IMR-90 (cell line): ENCODE measurements at regions not wholly inside any gene's neighbourhood (a gene's known extent, or its start where the extent isn't known, plus 50 kb on each side); places are given as distances from the start of the nearest gene placed in this dataset.

Experiments used
- ATAC-seq: fragments of 200-7000 bp; cut with Tn5 transposase; 2 replicates; pipeline ENCODE4 v1.9.1; 2020; ENCODE audit warnings: low read depth, mild to moderate bottlenecking, moderate library complexity
- BruUV-seq: library from RNA; stranded (reverse); fragments of 400-500 nt; replicated peaks from 2 replicates; lab custom pipeline; 2021; lab: Mats Ljungman, UMichigan
- CTCF ChIA-PET: fragments of 300-600 bp; formaldehyde crosslinking; extraction: SDS; loops from one replicate; lab custom pipeline; 2021; ENCODE audit warnings: antibody characterized with exemption; lab: Yijun Ruan, JAX
- POLR2A ChIA-PET: fragments of 300-600 bp; sonication (Branson Sonifier 250); formaldehyde crosslinking; loops from one replicate; lab custom pipeline; 2022; ENCODE audit warnings: antibody characterized with exemption; ENCODE audit not compliant: unreplicated experiment; lab: Charles Lee
- DNase-seq: peaks from one replicate; pipeline ENCODE4 v3.0.0; 2013
- H2AFZ ChIP-seq: replicated peaks from 2 replicates; pipeline ENCODE3; 2013; ENCODE audit warnings: low read length, mild to moderate bottlenecking; ENCODE audit not compliant: poor library complexity
- H2AK5ac ChIP-seq: 2 replicates; pipeline ENCODE4 v1.6.1; 2013; ENCODE audit warnings: low read depth, low read length, inconsistent platforms
- H2AK9ac ChIP-seq: replicated peaks from 2 replicates; pipeline ENCODE3; 2013; ENCODE audit warnings: mild to moderate bottlenecking, low read depth, low read length, moderate library complexity; ENCODE audit not compliant: poor library complexity
- H2BK120ac ChIP-seq: 2 replicates; pipeline ENCODE4 v1.6.1; 2013; ENCODE audit warnings: low read depth, low read length, inconsistent platforms
- H2BK15ac ChIP-seq: 3 replicates; pipeline ENCODE4 v1.6.1; 2013; ENCODE audit warnings: low read depth, low read length, inconsistent platforms
- H2BK20ac ChIP-seq: 2 replicates; pipeline ENCODE4 v1.6.1; 2013; ENCODE audit warnings: low read depth, mild to moderate bottlenecking, inconsistent platforms, low read length, moderate library complexity
- H2BK5ac ChIP-seq: 2 replicates; pipeline ENCODE4 v1.6.1; 2013; ENCODE audit warnings: mild to moderate bottlenecking, low read depth, low read length, inconsistent platforms; ENCODE audit not compliant: poor library complexity, severe bottlenecking
- H3K14ac ChIP-seq: replicated peaks from 2 replicates; pipeline ENCODE4 v1.6.1; 2013; ENCODE audit warnings: low read depth, low read length, inconsistent platforms
- H3K18ac ChIP-seq: 2 replicates; pipeline ENCODE4 v1.6.1; 2013; ENCODE audit warnings: low read depth, low read length, control low read depth
- H3K23ac ChIP-seq: 2 replicates; pipeline ENCODE4 v1.6.1; 2013; ENCODE audit warnings: low read depth, low read length, inconsistent platforms
- H3K27ac ChIP-seq: 2 replicates; pipeline ENCODE4 v1.5.1; 2013; ENCODE audit warnings: mild to moderate bottlenecking, control low read depth, low read length; ENCODE audit not compliant: insufficient read depth
- H3K27me3 ChIP-seq: 2 replicates; pipeline ENCODE4 v1.6.1; 2013; ENCODE audit warnings: low read length; ENCODE audit not compliant: control insufficient read depth, insufficient read depth
- H3K36me3 ChIP-seq: 2 replicates; pipeline ENCODE4 v1.6.1; 2013; ENCODE audit warnings: low read length, mixed read lengths; ENCODE audit not compliant: control insufficient read depth, insufficient read depth
- H3K4ac ChIP-seq: 2 replicates; pipeline ENCODE4 v1.6.1; 2013; ENCODE audit warnings: low read depth, low read length, inconsistent platforms
- H3K4me1 ChIP-seq: 2 replicates; pipeline ENCODE4 v1.6.1; 2013; ENCODE audit warnings: low read length, mixed read lengths; ENCODE audit not compliant: control insufficient read depth, insufficient read depth
- H3K4me2 ChIP-seq: 2 replicates; pipeline ENCODE4 v1.6.1; 2013; ENCODE audit warnings: low read depth, mild to moderate bottlenecking, control low read depth, low read length, moderate library complexity
- H3K4me3 ChIP-seq: 2 replicates; pipeline ENCODE4 v1.5.1; 2013; ENCODE audit warnings: low read depth, mild to moderate bottlenecking, control low read depth, low read length, moderate library complexity; ENCODE audit not compliant: insufficient read depth
- H3K56ac ChIP-seq: 2 replicates; pipeline ENCODE4 v1.6.1; 2013; ENCODE audit warnings: low read length, inconsistent platforms; ENCODE audit not compliant: insufficient read depth; ENCODE audit errors: extremely low read depth
- H3K79me1 ChIP-seq, 2 experiments: 2 replicates each; pipeline ENCODE4 v1.6.1; 2013; ENCODE audit warnings: low read length in 2 of 2, inconsistent platforms in 1 of 2, low read depth in 1 of 2
- H3K9ac ChIP-seq: 2 replicates; pipeline ENCODE4 v1.6.1; 2013; ENCODE audit warnings: low read depth, low read length, control low read depth
- H3K9me1 ChIP-seq: 2 replicates; pipeline ENCODE4 v1.6.1; 2013; ENCODE audit warnings: low read length, inconsistent platforms; ENCODE audit not compliant: insufficient read depth
- H3K9me3 ChIP-seq: 2 replicates; pipeline ENCODE4 v1.6.1; 2013; ENCODE audit warnings: low read length; ENCODE audit not compliant: control insufficient read depth, insufficient read depth
- H4K20me1 ChIP-seq: 2 replicates; pipeline ENCODE4 v1.6.1; 2013; ENCODE audit warnings: low read length, inconsistent platforms; ENCODE audit not compliant: insufficient read depth
- H4K5ac ChIP-seq: 2 replicates; pipeline ENCODE4 v1.6.1; 2013; ENCODE audit warnings: mild to moderate bottlenecking, low read depth, low read length, control low read depth
- H4K8ac ChIP-seq, 2 experiments: 2 replicates each; pipeline ENCODE4 v1.6.1; 2013; ENCODE audit warnings: low read depth in 2 of 2, low read length in 2 of 2, control low read depth in 1 of 2, inconsistent platforms in 1 of 2
- H4K91ac ChIP-seq: 2 replicates; pipeline ENCODE4 v1.6.1; 2013; ENCODE audit warnings: low read depth, low read length, inconsistent platforms; ENCODE audit not compliant: insufficient read depth
- BHLHE40 ChIP-seq: fragments of 150-350 bp; IDR thresholded peaks from 2 replicates; pipeline ENCODE4 v1.6.1; 2016; ENCODE audit warnings: mild to moderate bottlenecking, low read depth, low read length
- CEBPB ChIP-seq: IDR thresholded peaks from 2 replicates; pipeline ENCODE4 v1.6.1; 2012; ENCODE audit warnings: low read depth, low read length, improper control_type of control experiment
- CHD1 ChIP-seq: IDR thresholded peaks from 2 replicates; pipeline ENCODE4 v1.6.1; 2012; ENCODE audit warnings: low read depth, low read length, improper control_type of control experiment
- CTCF ChIP-seq: conservative IDR thresholded peaks from 2 replicates; pipeline ENCODE4 v1.5.1; 2012; ENCODE audit warnings: mild to moderate bottlenecking, low read depth, low read length, improper control_type of control experiment
- ELK1 ChIP-seq: fragments of 150-350 bp; IDR thresholded peaks from 2 replicates; pipeline ENCODE4 v1.6.1; 2016; ENCODE audit warnings: low read depth, mild to moderate bottlenecking, low read length, moderate library complexity, borderline replicate concordance
- FOS ChIP-seq: fragments of 150-350 bp; IDR thresholded peaks from 2 replicates; pipeline ENCODE4 v1.6.1; 2016; ENCODE audit warnings: low read depth, low read length
- MAFK ChIP-seq: IDR thresholded peaks from 2 replicates; pipeline ENCODE4 v1.6.1; 2012; ENCODE audit warnings: low read depth, low read length, improper control_type of control experiment
- MAZ ChIP-seq: IDR thresholded peaks from 2 replicates; pipeline ENCODE4 v1.6.1; 2012; ENCODE audit warnings: low read depth, mild to moderate bottlenecking, low read length, improper control_type of control experiment, moderate library complexity, borderline replicate concordance
- MXI1 ChIP-seq: IDR thresholded peaks from 2 replicates; pipeline ENCODE4 v1.6.1; 2012; ENCODE audit warnings: low read depth, mild to moderate bottlenecking, low read length, moderate library complexity, borderline replicate concordance
- NFE2L2 ChIP-seq: fragments of 150-350 bp; IDR thresholded peaks from 2 replicates; pipeline ENCODE4 v1.6.1; 2016; ENCODE audit warnings: low read depth, mild to moderate bottlenecking, low read length
- RAD21 ChIP-seq: IDR thresholded peaks from 2 replicates; pipeline ENCODE4 v1.6.1; 2012; ENCODE audit warnings: low read length, improper control_type of control experiment
- RCOR1 ChIP-seq: IDR thresholded peaks from 2 replicates; pipeline ENCODE4 v1.6.1; 2012; ENCODE audit warnings: mild to moderate bottlenecking, low read length, improper control_type of control experiment; ENCODE audit not compliant: insufficient replicate concordance
- RFX5 ChIP-seq: IDR thresholded peaks from 2 replicates; pipeline ENCODE4 v1.8.0; 2012; ENCODE audit warnings: low read depth, mild to moderate bottlenecking, low read length, moderate library complexity
- SMC3 ChIP-seq: fragments of 150-350 bp; IDR thresholded peaks from 2 replicates; pipeline ENCODE4 v1.6.1; 2016; ENCODE audit warnings: low read depth, mild to moderate bottlenecking, antibody characterized with exemption, low read length, moderate library complexity
- WGBS, 2 experiments: methylation state at CpG; one replicate each; pipeline versions ENCODE4 v1.1.5 to v1.1.7; 2013; ENCODE audit warnings: missing lambda C conversion rate in 2 of 2; ENCODE audit not compliant: insufficient read length in 1 of 2; ENCODE audit errors: extremely low coverage in 2 of 2; 5-methylcytosine and 5-hydroxymethylcytosine counted together
- dilution Hi-C: fragments of 300-500 bp; cut with HindIII; formaldehyde crosslinking; loops from one replicate; pipeline ENCODE4 v1.14.3; 2018; ENCODE audit warnings: low sequenced_read_pairs; ENCODE audit not compliant: unreplicated experiment
- in situ Hi-C: fragments of 300-500 bp; cut with MboI; formaldehyde crosslinking; loops from 3 replicates; pipeline ENCODE4 v1.14.3; 2019; ENCODE audit warnings: low sequenced_read_pairs, inconsistent platforms, mixed read lengths
- intact Hi-C: fragments of 100-400 bp; cut with micrococcal nuclease; formaldehyde crosslinking; loops from 2 replicates; pipeline ENCODE4 v1.10.0; 2022

- Histone ChIP-seq H3K27ac (no peak overlapping the region), H3K18ac (no peak overlapping the region), H2BK20ac (no peak overlapping the region), H2AK5ac (no peak overlapping the region), H3K23ac (no peak overlapping the region), H2BK5ac (no peak overlapping the region), H4K8ac (peak overlapping the region in 1 of 2 experiments; percentile 37; a peak in 1 of 4 replicates), H4K5ac (peak overlapping the region; percentile 23; the same call in 1 of the 2 replicates), H3K9ac (no peak overlapping the region), H3K56ac (no peak overlapping the region), H2AFZ (peak overlapping the region; percentile 6), H3K14ac (no peak overlapping the region), H3K4me1 (no peaks in the 10 kb centered on the region), H3K36me3 (no peaks in the 10 kb centered on the region), H3K9me3 (no peaks in the 10 kb centered on the region), H3K4me2 (peak overlapping the region; percentile 85; the same call in 1 of the 2 replicates), H4K20me1 (no peaks in the 10 kb centered on the region), H2BK120ac (no peak overlapping the region), H3K79me1 (no peaks in the 10 kb centered on the region), H3K4me3 (no peak overlapping the region), H3K9me1 (no peaks in the 10 kb centered on the region), H2AK9ac (no peak overlapping the region), H4K91ac (no peak overlapping the region), H3K27me3 (peaks cover 4% of the 10 kb centered on the region), H3K4ac (no peak overlapping the region), H2BK15ac (no peak overlapping the region)
- no peak for DNase-seq
- CTCF ChIA-PET: no interaction called here
- no TSS peak for BruUV-seq
- in situ Hi-C loops: no loop called here
- TF ChIP-seq FOS (no peak), BHLHE40 (no peak), CTCF (no peak), SMC3 (no peak), RCOR1 (no peak), MAZ (no peak), NFE2L2 (no peak), RAD21 (no peak), RFX5 (no peak), MXI1 (no peak), ELK1 (no peak), MAFK (no peak), CEBPB (no peak), CHD1 (no peak)
- WGBS, 2 experiments: 80% methylated on average over 1 of the region's 6 CpGs; no CpG with 5 or more reads in 1 of the 2 experiments
- dilution Hi-C loops: no loop called here
- POLR2A ChIA-PET: no interaction called here
- intact Hi-C loops: no loop called here
- 0 out of 2 replicates have a peak, but pooled peaks have one; percentile 17 for ATAC-seq
Measured at GRCh38 chr11:46216765-46217089, 60.7 kb upstream of the CREB3L1 start.
